Neural progenitor cell (in vitro differentiated cells): ENCODE measurements at regions not wholly inside any gene's neighbourhood (a gene's known extent, or its start where the extent isn't known, plus 50 kb on each side); places are given as distances from the start of the nearest gene placed in this dataset.

Source experiments
- DNase-seq: peaks from one replicate; pipeline ENCODE4 v3.0.0-alpha.2; 2016; ENCODE audit warnings: low spot score
- H2AFZ ChIP-seq: fragments of 200-600 bp; sonication (generic); replicated peaks from 2 replicates; pipeline ENCODE4 v1.6.1; 2016; ENCODE audit warnings: antibody characterized with exemption
- H3F3A ChIP-seq: fragments of 200-600 bp; sonication (generic); 2 replicates; pipeline ENCODE4 v1.6.1; 2016; ENCODE audit warnings: antibody characterized with exemption, low read depth
- H3K27ac ChIP-seq: fragments of 200-600 bp; sonication (generic); 2 replicates; pipeline ENCODE4 v1.5.1; 2016; ENCODE audit warnings: mild to moderate bottlenecking
- H3K27me3 ChIP-seq: fragments of 200-600 bp; sonication (generic); 2 replicates; pipeline ENCODE4 v1.6.1; 2016; ENCODE audit warnings: mild to moderate bottlenecking, moderate library complexity
- H3K36me3 ChIP-seq: fragments of 200-600 bp; sonication (generic); 2 replicates; pipeline ENCODE4 v1.5.1; 2016
- H3K4me1 ChIP-seq: fragments of 200-600 bp; sonication (generic); 2 replicates; pipeline ENCODE4 v1.6.1; 2016; ENCODE audit warnings: mixed run types
- H3K4me2 ChIP-seq: fragments of 200-600 bp; sonication (generic); 2 replicates; pipeline ENCODE4 v1.6.1; 2016
- H3K4me3 ChIP-seq: fragments of 200-600 bp; sonication (generic); 2 replicates; pipeline ENCODE4 v1.5.1; 2016
- H3K79me2 ChIP-seq: fragments of 200-600 bp; sonication (generic); 2 replicates; pipeline ENCODE4 v1.6.1; 2016; ENCODE audit warnings: low read depth
- H3K9ac ChIP-seq: fragments of 200-600 bp; sonication (generic); 2 replicates; pipeline ENCODE4 v1.6.1; 2016
- H3K9me3 ChIP-seq: fragments of 200-600 bp; sonication (generic); 2 replicates; pipeline ENCODE4 v1.5.1; 2016; ENCODE audit warnings: low read depth
- H4K20me1 ChIP-seq: fragments of 200-600 bp; sonication (generic); 2 replicates; pipeline ENCODE4 v1.6.1; 2016; ENCODE audit warnings: low read depth
- H3K27ac Mint-ChIP-seq: 3 replicates; pipeline ENCODE4 v1.8.0; 2021; ENCODE audit warnings: mixed read lengths
- H3K27me3 Mint-ChIP-seq: 2 replicates; pipeline ENCODE4 v1.8.0; 2022; ENCODE audit warnings: low read depth, mild to moderate bottlenecking, inconsistent platforms, moderate library complexity, mixed read lengths; ENCODE audit not compliant: insufficient read depth
- H3K36me3 Mint-ChIP-seq: 3 replicates; pipeline ENCODE4 v1.8.0; 2021; ENCODE audit warnings: mixed read lengths
- H3K4me1 Mint-ChIP-seq: 3 replicates; pipeline ENCODE4 v1.8.0; 2021; ENCODE audit warnings: mixed read lengths
- H3K4me3 Mint-ChIP-seq: 3 replicates; pipeline ENCODE4 v1.8.0; 2021; ENCODE audit warnings: mild to moderate bottlenecking, moderate library complexity, mixed read lengths
- H3K9me3 Mint-ChIP-seq: 3 replicates; pipeline ENCODE4 v1.8.0; 2020; ENCODE audit warnings: mixed read lengths
- EZH2 ChIP-seq: fragments of 200-600 bp; sonication (generic); IDR thresholded peaks from 2 replicates; pipeline ENCODE4 v1.6.1; 2017; ENCODE audit warnings: antibody characterized with exemption, mild to moderate bottlenecking, moderate library complexity
- EZH2phosphoT487 ChIP-seq: fragments of 200-600 bp; sonication (generic); IDR thresholded peaks from 2 replicates; pipeline ENCODE4 v1.6.1; 2017; ENCODE audit warnings: antibody characterized with exemption
- TF ChIP-seq, protein P1 (sequence below): fragments of 200-600 bp; sonication (generic); IDR thresholded peaks from 2 replicates; pipeline ENCODE4 v1.5.1; 2017; ENCODE audit warnings: antibody characterized with exemption, mild to moderate bottlenecking

DNA sequence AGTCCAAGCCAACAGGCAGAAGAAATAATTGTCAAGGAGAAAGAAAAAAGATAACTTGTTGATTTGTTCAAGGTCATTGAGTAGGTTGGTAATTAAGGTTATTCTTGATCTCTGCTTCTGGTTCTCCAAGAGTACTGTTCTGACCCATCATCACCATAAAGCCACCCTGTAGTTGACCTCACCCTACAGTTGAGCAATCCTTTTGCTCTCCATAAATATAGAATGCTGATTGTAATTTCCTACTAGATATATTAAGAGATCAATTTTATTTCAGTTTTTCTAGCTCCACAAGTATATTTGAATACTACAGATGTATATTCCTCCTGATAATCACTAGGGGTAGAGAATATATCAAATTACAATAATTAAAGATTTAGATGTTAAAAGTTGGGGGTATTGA lies 350.5 kb upstream of the PDE3A start:
- H3K27me3 ChIP-seq = no peaks in the 10 kb centered on the region
- H3K79me2 ChIP-seq = no peaks in the 10 kb centered on the region
- Mint-ChIP-seq H3K9me3 (no peaks in the 10 kb centered on the region), H3K36me3 (no peaks in the 10 kb centered on the region), H3K27ac (no peak overlapping the region), H3K27me3 (no peaks in the 10 kb centered on the region), H3K4me3 (no peak overlapping the region), H3K4me1 (no peaks in the 10 kb centered on the region)
- H4K20me1 ChIP-seq = no peaks in the 10 kb centered on the region
- H3K9ac ChIP-seq = no peak overlapping the region
- no peak for TF ChIP-seq EZH2phosphoT487
- TF ChIP-seq, protein P1, sequence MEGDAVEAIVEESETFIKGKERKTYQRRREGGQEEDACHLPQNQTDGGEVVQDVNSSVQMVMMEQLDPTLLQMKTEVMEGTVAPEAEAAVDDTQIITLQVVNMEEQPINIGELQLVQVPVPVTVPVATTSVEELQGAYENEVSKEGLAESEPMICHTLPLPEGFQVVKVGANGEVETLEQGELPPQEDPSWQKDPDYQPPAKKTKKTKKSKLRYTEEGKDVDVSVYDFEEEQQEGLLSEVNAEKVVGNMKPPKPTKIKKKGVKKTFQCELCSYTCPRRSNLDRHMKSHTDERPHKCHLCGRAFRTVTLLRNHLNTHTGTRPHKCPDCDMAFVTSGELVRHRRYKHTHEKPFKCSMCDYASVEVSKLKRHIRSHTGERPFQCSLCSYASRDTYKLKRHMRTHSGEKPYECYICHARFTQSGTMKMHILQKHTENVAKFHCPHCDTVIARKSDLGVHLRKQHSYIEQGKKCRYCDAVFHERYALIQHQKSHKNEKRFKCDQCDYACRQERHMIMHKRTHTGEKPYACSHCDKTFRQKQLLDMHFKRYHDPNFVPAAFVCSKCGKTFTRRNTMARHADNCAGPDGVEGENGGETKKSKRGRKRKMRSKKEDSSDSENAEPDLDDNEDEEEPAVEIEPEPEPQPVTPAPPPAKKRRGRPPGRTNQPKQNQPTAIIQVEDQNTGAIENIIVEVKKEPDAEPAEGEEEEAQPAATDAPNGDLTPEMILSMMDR = no peak
- no peaks in the 10 kb centered on the region for H3K4me1 ChIP-seq
- no peak overlapping the region for H3K4me2 ChIP-seq
- no peak overlapping the region for H2AFZ ChIP-seq
- no peak overlapping the region for H3K4me3 ChIP-seq
- H3K36me3 ChIP-seq = no peaks in the 10 kb centered on the region
- H3K27ac ChIP-seq = no peak overlapping the region
- no peaks in the 10 kb centered on the region for H3F3A ChIP-seq
- no peaks in the 10 kb centered on the region for H3K9me3 ChIP-seq
- DNase-seq = no peak

DNA sequence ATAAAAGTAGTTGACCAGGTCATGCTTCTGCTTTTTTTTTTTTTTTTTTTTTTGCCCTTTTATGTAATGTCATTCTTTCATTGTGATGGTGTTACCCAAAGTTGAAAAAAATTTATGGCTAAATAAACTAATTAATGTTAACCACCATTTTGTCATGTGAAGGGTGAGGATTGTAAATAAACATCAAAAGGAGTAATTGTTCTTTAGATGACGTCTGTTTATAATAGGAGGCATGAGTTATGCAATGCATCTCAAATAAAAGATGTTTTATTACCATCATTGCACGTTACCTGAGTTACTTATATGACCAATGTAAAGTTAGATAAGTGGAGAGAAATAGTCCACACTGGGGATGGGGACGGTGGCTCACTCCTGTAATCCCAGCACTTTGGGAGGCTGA lies 349.9 kb upstream of the PDE3A start:
- DNase-seq = no peak
- no peaks in the 10 kb centered on the region for H3K4me1 ChIP-seq
- H3K27ac Mint-ChIP-seq = no peak overlapping the region
- no peaks in the 10 kb centered on the region for H3K36me3 ChIP-seq
- no peak overlapping the region for H3K27ac ChIP-seq
- H3K4me2 ChIP-seq = no peak overlapping the region
- no peak overlapping the region for H3K9ac ChIP-seq
- no peaks in the 10 kb centered on the region for H3K27me3 ChIP-seq
- H4K20me1 ChIP-seq = no peaks in the 10 kb centered on the region
- no peak for TF ChIP-seq EZH2phosphoT487
- TF ChIP-seq, protein P1 = no peak
- TF ChIP-seq EZH2 = no peak
- H3F3A ChIP-seq = no peaks in the 10 kb centered on the region
- H3K36me3 Mint-ChIP-seq = no peaks in the 10 kb centered on the region
- no peaks in the 10 kb centered on the region for H3K9me3 Mint-ChIP-seq
- H3K4me3 Mint-ChIP-seq = no peak overlapping the region
- H2AFZ ChIP-seq = no peak overlapping the region
- H3K4me1 Mint-ChIP-seq = no peaks in the 10 kb centered on the region
- no peak overlapping the region for H3K4me3 ChIP-seq
- H3K27me3 Mint-ChIP-seq = no peaks in the 10 kb centered on the region
- H3K79me2 ChIP-seq = no peaks in the 10 kb centered on the region
- H3K9me3 ChIP-seq = no peaks in the 10 kb centered on the region

DNA sequence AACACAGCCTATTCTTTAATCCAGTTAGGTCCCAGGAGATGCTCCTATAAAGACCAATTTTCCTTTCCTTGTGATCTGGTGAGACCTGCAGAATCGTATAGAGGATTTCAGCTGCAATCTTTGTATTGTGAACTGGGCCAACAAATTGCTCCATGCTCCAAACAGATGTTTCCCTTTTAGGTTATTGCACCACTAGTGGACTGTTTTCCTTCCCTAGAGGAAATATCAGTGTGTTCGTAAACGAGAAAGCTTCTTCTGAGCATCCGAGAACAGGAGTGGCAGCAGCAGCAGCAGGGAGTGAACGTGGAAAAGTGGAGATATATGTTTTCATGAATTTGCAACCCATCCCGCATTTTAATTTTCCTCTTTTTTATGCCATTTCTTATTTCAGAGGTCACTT lies 344.1 kb upstream of the PDE3A start:
- Histone ChIP-seq H3K4me3 (no peak overlapping the region), H3K9ac (no peak overlapping the region), H3K27ac (no peak overlapping the region), H3K36me3 (no peaks in the 10 kb centered on the region), H3K27me3 (no peaks in the 10 kb centered on the region), H3K4me1 (no peaks in the 10 kb centered on the region), H3F3A (no peaks in the 10 kb centered on the region), H2AFZ (no peak overlapping the region), H3K79me2 (no peaks in the 10 kb centered on the region), H4K20me1 (no peaks in the 10 kb centered on the region), H3K9me3 (no peaks in the 10 kb centered on the region), H3K4me2 (no peak overlapping the region)
- Mint-ChIP-seq H3K4me1 (no peaks in the 10 kb centered on the region), H3K36me3 (no peaks in the 10 kb centered on the region), H3K4me3 (no peak overlapping the region), H3K9me3 (no peaks in the 10 kb centered on the region), H3K27ac (no peak overlapping the region), H3K27me3 (no peaks in the 10 kb centered on the region)
- TF ChIP-seq, protein P1 = no peak
- no peak for TF ChIP-seq EZH2
- no peak for TF ChIP-seq EZH2phosphoT487
- no peak for DNase-seq

DNA sequence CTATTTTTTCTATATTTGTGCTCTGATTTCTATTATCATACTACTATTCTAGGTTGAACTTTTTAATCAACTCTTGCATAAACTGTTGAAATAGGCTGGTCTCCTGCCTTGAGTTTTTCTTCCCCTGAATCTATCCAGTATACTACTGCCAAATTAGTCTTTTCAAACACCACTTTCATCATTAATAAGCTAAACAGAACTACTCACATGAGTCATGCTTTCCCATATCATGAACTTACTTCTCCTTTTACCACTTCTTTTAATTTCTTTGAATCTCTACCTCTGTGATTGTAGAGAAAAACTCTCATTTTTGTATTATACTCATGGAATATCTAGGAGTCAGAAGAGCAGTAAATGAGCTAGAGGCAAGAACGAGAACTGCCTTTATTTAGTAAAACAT lies 340.3 kb upstream of the PDE3A start:
- Mint-ChIP-seq H3K9me3 (no peaks in the 10 kb centered on the region), H3K4me1 (no peaks in the 10 kb centered on the region), H3K4me3 (no peak overlapping the region), H3K27me3 (no peaks in the 10 kb centered on the region), H3K36me3 (no peaks in the 10 kb centered on the region), H3K27ac (no peak overlapping the region)
- Histone ChIP-seq H3K4me3 (no peak overlapping the region), H3F3A (no peaks in the 10 kb centered on the region), H3K79me2 (no peaks in the 10 kb centered on the region), H3K36me3 (no peaks in the 10 kb centered on the region), H4K20me1 (no peaks in the 10 kb centered on the region), H3K4me1 (peaks cover 4% of the 10 kb centered on the region), H3K9ac (no peak overlapping the region), H3K9me3 (no peaks in the 10 kb centered on the region), H3K27ac (no peak overlapping the region), H2AFZ (no peak overlapping the region), H3K27me3 (no peaks in the 10 kb centered on the region), H3K4me2 (no peak overlapping the region)
- no peak for TF ChIP-seq EZH2phosphoT487
- TF ChIP-seq EZH2 = no peak
- TF ChIP-seq, protein P1 = no peak
- DNase-seq = no peak
